K562 (cell line): ENCODE measurements at regions not wholly inside any gene's neighbourhood (a gene's known extent, or its start where the extent isn't known, plus 50 kb on each side); places are given as distances from the start of the nearest gene placed in this dataset.
"Not testable (repeated sequence)": the region's sequence is repeated elsewhere in the genome, so short reads cannot be mapped to it uniquely, and the experiment has no call there.

Source experiments
- ATAC-seq: fragments of 200-7000 bp; cut with Tn5 transposase; 3 replicates; pipeline ENCODE4 v1.9.1; 2020; ENCODE audit warnings: moderate library complexity
- BruUV-seq: library from RNA; stranded (reverse); fragments of 400-500 nt; replicated peaks from 2 replicates; lab custom pipeline; 2021; lab: Mats Ljungman, UMichigan
- CTCF ChIA-PET: fragments of 300-600 bp; formaldehyde crosslinking; extraction: SDS; loops from one replicate; lab custom pipeline; 2021; ENCODE audit warnings: low intra/inter-chr PET ratio; lab: Yijun Ruan, JAX
- POLR2A ChIA-PET: fragments of 300-600, 350-650 bp; sonication (Branson Sonifier 250); formaldehyde crosslinking; extraction: SDS; loops from one replicate; lab custom pipeline; 2021; ENCODE audit warnings: antibody characterized with exemption, inconsistent platforms; lab: Yijun Ruan, JAX
- DNase-seq, 4 experiments: peaks; one replicate each; pipeline versions ENCODE4 v3.0.0 to v3.0.0-alpha.2; 2011 to 2018; ENCODE audit warnings: low spot score in 3 of 4, mixed read lengths in 3 of 4; ENCODE audit errors: extremely low read depth in 1 of 4
- FAIRE-seq: peaks from 2 replicates; lab custom pipeline; 2011; peaks lifted over from hg19 to GRCh38; lab: Jason Lieb, UNC
- H2AFZ ChIP-seq: 2 replicates; pipeline ENCODE4 v1.6.0; 2011; ENCODE audit warnings: low read depth, low read length, control low read depth, inconsistent platforms
- H3K27ac ChIP-seq: fragments of 200-600 bp; 3 replicates; pipeline ENCODE4 v1.8.0; 2011; ENCODE audit warnings: low read depth, mild to moderate bottlenecking, control low read depth, inconsistent platforms, low read length, moderate library complexity, mixed read lengths; ENCODE audit errors: extremely low read depth
- H3K27me3 ChIP-seq, 2 experiments: fragments of 300-600 bp in 1 of 2; 2 replicates in 1 of 2; 3 replicates in 1 of 2; pipeline versions ENCODE4 v1.6.0 to v1.8.0; 2011; ENCODE audit warnings: inconsistent platforms in 2 of 2, low read length in 2 of 2, mild to moderate bottlenecking in 1 of 2, mixed read lengths in 1 of 2, moderate library complexity in 1 of 2; ENCODE audit not compliant: control insufficient read depth in 2 of 2, insufficient read depth in 2 of 2
- H3K36me3 ChIP-seq: fragments of 300-600 bp; 3 replicates; pipeline ENCODE4 v1.8.0; 2011; ENCODE audit warnings: mild to moderate bottlenecking, low read length, inconsistent platforms; ENCODE audit not compliant: control insufficient read depth, insufficient read depth
- H3K4me1 ChIP-seq, 2 experiments: fragments of 200-600 bp in 1 of 2; replicated peaks in 1 of 2; 2 replicates in 1 of 2; 3 replicates in 1 of 2; pipeline versions ENCODE4 v1.5.1 to v1.8.0; 2011; ENCODE audit warnings: inconsistent platforms in 2 of 2, low read length in 2 of 2, mild to moderate bottlenecking in 1 of 2, mixed read lengths in 1 of 2, moderate library complexity in 1 of 2; ENCODE audit not compliant: control insufficient read depth in 2 of 2, insufficient read depth in 2 of 2
- H3K4me2 ChIP-seq: 2 replicates; pipeline ENCODE4 v1.6.1; 2011; ENCODE audit warnings: low read length, control low read depth, inconsistent platforms, mixed read lengths; ENCODE audit not compliant: insufficient read depth
- H3K4me3 ChIP-seq: fragments of 200-600 bp; sonication (generic), shearing (Covaris generic); 2 replicates; pipeline ENCODE4 v1.5.1; 2016; ENCODE audit warnings: control low read depth, inconsistent platforms
- H3K79me2 ChIP-seq: fragments of 200-600 bp; 3 replicates; pipeline ENCODE4 v1.8.0; 2011; ENCODE audit warnings: low read length, inconsistent platforms; ENCODE audit not compliant: control insufficient read depth, insufficient read depth
- H3K9ac ChIP-seq, 2 experiments: 2 replicates each; pipeline versions ENCODE4 v1.6.0 to v1.6.1; 2011; ENCODE audit warnings: low read depth in 2 of 2, low read length in 2 of 2, control low read depth in 1 of 2, inconsistent platforms in 1 of 2, mild to moderate bottlenecking in 1 of 2, mixed read lengths in 1 of 2; ENCODE audit not compliant: insufficient read depth in 1 of 2
- H3K9me1 ChIP-seq: one replicate; pipeline ENCODE4 v1.6.0; 2011; ENCODE audit warnings: inconsistent platforms, mild to moderate bottlenecking, low read length, moderate library complexity; ENCODE audit not compliant: control insufficient read depth, insufficient read depth
- H3K9me3 ChIP-seq: replicated peaks from 2 replicates; pipeline ENCODE4 v1.5.1; 2011; ENCODE audit warnings: low read depth, low read length, inconsistent platforms; ENCODE audit not compliant: control insufficient read depth, insufficient read depth
- H4K20me1 ChIP-seq: replicated peaks from 2 replicates; pipeline ENCODE4 v1.6.1; 2011; ENCODE audit warnings: low read length, inconsistent platforms, mixed read lengths; ENCODE audit not compliant: control insufficient read depth, insufficient read depth
- MBD2 ChIP-seq: sonication (generic); IDR thresholded peaks from 2 replicates; pipeline ENCODE4 v1.6.1; 2016; ENCODE audit warnings: low read depth, borderline replicate concordance
- ZNF431 ChIP-seq: sonication (generic); formaldehyde crosslinking; IDR thresholded peaks from 2 replicates; pipeline ENCODE4 v1.8.0; 2022; ENCODE audit warnings: mild to moderate bottlenecking, missing genetic modification reagents
- in situ Hi-C: fragments of 300-500 bp; cut with MboI; formaldehyde crosslinking; loops from 4 replicates; pipeline ENCODE4 v1.15.0; 2018; ENCODE audit warnings: inconsistent platforms, mixed read lengths
- intact Hi-C: fragments of 100-400 bp; cut with micrococcal nuclease; formaldehyde crosslinking; loops from 2 replicates; pipeline ENCODE4 v1.14.2; 2022
- TF ChIP-seq, protein P1 (sequence below): fragments of 250-450 bp; sonication (Bioruptor Pico); IDR thresholded peaks from 2 replicates; pipeline ENCODE4 v1.4.0; 2020; ENCODE audit warnings: mild to moderate bottlenecking, moderate library complexity, borderline replicate concordance
- TF ChIP-seq, protein P2 (sequence below): fragments of 250-450 bp; sonication (Bioruptor Pico); IDR thresholded peaks from 2 replicates; pipeline ENCODE4 v1.8.0; 2021; ENCODE audit warnings: moderate library complexity, mild to moderate bottlenecking, inconsistent platforms
- TF ChIP-seq, protein P3 (sequence below): fragments of 450-650 bp; IDR thresholded peaks from 2 replicates; pipeline ENCODE4 v1.6.1; 2017; ENCODE audit warnings: antibody characterized with exemption, mild to moderate bottlenecking

DNA sequence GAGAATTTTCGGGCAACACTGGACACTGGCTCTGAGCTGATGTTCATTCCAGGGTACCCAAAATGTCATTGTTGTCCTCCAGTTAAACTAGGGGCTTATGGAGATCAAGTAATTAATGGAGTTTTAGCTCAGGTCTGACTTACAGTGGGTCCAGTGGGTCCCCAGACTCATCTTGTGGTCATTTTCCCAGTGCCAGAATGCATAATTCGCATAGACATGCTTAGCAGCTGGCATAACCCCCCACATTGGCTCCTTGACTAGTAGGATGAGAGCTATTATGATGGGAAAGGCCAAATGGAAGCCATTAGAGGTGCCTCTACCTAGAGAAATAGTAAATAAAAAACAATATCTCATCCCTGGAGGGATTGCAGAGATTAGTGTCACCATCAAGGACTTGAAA is 818.9 kb downstream of the TMTC2 start (continued):
- TF ChIP-seq, protein P1, sequence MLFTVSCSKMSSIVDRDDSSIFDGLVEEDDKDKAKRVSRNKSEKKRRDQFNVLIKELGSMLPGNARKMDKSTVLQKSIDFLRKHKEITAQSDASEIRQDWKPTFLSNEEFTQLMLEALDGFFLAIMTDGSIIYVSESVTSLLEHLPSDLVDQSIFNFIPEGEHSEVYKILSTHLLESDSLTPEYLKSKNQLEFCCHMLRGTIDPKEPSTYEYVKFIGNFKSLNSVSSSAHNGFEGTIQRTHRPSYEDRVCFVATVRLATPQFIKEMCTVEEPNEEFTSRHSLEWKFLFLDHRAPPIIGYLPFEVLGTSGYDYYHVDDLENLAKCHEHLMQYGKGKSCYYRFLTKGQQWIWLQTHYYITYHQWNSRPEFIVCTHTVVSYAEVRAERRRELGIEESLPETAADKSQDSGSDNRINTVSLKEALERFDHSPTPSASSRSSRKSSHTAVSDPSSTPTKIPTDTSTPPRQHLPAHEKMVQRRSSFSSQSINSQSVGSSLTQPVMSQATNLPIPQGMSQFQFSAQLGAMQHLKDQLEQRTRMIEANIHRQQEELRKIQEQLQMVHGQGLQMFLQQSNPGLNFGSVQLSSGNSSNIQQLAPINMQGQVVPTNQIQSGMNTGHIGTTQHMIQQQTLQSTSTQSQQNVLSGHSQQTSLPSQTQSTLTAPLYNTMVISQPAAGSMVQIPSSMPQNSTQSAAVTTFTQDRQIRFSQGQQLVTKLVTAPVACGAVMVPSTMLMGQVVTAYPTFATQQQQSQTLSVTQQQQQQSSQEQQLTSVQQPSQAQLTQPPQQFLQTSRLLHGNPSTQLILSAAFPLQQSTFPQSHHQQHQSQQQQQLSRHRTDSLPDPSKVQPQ: no peak
- TF ChIP-seq, protein P2, sequence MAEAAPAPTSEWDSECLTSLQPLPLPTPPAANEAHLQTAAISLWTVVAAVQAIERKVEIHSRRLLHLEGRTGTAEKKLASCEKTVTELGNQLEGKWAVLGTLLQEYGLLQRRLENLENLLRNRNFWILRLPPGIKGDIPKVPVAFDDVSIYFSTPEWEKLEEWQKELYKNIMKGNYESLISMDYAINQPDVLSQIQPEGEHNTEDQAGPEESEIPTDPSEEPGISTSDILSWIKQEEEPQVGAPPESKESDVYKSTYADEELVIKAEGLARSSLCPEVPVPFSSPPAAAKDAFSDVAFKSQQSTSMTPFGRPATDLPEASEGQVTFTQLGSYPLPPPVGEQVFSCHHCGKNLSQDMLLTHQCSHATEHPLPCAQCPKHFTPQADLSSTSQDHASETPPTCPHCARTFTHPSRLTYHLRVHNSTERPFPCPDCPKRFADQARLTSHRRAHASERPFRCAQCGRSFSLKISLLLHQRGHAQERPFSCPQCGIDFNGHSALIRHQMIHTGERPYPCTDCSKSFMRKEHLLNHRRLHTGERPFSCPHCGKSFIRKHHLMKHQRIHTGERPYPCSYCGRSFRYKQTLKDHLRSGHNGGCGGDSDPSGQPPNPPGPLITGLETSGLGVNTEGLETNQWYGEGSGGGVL (CRISPR knock-in tag): no peak
- no peak for TF ChIP-seq MBD2
- TF ChIP-seq, protein P3, sequence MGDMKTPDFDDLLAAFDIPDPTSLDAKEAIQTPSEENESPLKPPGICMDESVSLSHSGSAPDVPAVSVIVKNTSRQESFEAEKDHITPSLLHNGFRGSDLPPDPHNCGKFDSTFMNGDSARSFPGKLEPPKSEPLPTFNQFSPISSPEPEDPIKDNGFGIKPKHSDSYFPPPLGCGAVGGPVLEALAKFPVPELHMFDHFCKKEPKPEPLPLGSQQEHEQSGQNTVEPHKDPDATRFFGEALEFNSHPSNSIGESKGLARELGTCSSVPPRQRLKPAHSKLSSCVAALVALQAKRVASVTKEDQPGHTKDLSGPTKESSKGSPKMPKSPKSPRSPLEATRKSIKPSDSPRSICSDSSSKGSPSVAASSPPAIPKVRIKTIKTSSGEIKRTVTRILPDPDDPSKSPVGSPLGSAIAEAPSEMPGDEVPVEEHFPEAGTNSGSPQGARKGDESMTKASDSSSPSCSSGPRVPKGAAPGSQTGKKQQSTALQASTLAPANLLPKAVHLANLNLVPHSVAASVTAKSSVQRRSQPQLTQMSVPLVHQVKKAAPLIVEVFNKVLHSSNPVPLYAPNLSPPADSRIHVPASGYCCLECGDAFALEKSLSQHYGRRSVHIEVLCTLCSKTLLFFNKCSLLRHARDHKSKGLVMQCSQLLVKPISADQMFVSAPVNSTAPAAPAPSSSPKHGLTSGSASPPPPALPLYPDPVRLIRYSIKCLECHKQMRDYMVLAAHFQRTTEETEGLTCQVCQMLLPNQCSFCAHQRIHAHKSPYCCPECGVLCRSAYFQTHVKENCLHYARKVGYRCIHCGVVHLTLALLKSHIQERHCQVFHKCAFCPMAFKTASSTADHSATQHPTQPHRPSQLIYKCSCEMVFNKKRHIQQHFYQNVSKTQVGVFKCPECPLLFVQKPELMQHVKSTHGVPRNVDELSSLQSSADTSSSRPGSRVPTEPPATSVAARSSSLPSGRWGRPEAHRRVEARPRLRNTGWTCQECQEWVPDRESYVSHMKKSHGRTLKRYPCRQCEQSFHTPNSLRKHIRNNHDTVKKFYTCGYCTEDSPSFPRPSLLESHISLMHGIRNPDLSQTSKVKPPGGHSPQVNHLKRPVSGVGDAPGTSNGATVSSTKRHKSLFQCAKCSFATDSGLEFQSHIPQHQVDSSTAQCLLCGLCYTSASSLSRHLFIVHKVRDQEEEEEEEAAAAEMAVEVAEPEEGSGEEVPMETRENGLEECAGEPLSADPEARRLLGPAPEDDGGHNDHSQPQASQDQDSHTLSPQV: no peak
- TF ChIP-seq ZNF431 (CRISPR knock-in tag): no peak
- TF ChIP-seq, all 486 proteins: peak for 0

DNA sequence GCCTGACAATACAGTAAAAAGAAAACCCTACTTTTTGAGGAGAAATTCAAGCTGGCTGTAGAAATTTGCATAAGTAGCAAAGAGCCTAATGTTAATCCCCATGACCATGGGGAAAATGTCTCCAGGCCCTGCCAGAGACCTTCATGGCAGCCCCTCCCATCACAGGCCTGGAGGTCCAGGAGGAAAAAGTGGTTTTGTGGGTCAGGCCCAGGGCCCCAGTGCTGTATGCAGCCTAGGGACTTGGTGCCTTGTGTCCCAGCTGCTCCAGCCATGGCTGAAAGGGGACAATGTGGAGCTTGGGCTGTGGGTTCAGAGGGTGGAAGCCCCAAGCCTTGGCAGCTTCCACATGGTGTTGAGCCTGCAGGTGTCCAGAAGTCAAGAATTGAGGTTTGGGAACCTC is 813.2 kb downstream of the TMTC2 start:
- H3K4me3 ChIP-seq, H3K9me3 ChIP-seq, H3K79me2 ChIP-seq, in situ Hi-C loops, BruUV-seq, H3K36me3 ChIP-seq, ATAC-seq, H3K9me1 ChIP-seq, H3K4me1 ChIP-seq, H4K20me1 ChIP-seq, H3K27ac ChIP-seq, CTCF ChIA-PET, FAIRE-seq, POLR2A ChIA-PET, H3K9ac ChIP-seq, H3K4me2 ChIP-seq, DNase-seq, H2AFZ ChIP-seq, intact Hi-C loops, H3K27me3 ChIP-seq: not testable (repeated sequence)
